HUDEP-2 (cell line): ENCODE measurements at regions not wholly inside any gene's neighbourhood (a gene's known extent, or its start where the extent isn't known, plus 50 kb on each side); places are given as distances from the start of the nearest gene placed in this dataset.
"Not testable (repeated sequence)": the region's sequence is repeated elsewhere in the genome, so short reads cannot be mapped to it uniquely, and the experiment has no call there.

Experiments used
- DNase-seq, 76 experiments: peaks; one replicate each; lab custom pipeline; 2025; ENCODE audit not compliant: unreplicated experiment in 76 of 76; lab: John Stamatoyannopoulos, UW

GRCh38 chr9:22970434-22970975 lies 523.9 kb downstream of the DMRTA1 start:
- no peak for DNase-seq

- no peak for DNase-seq
Measured at GRCh38 chr9:22975951-22976350, 529.3 kb downstream of the DMRTA1 start.

GRCh38 chr9:22976454-22976853 lies 529.8 kb downstream of the DMRTA1 start:
- DNase-seq: no peak

GRCh38 chr9:22980429-22980828 lies 533.8 kb downstream of the DMRTA1 start:
- DNase-seq: not testable (repeated sequence)

- DNase-seq: no peak
Measured at GRCh38 chr9:22986556-22986955, 539.9 kb downstream of the DMRTA1 start.

GRCh38 chr9:22990349-22990748 lies 543.7 kb downstream of the DMRTA1 start:
- no peak for DNase-seq

- DNase-seq: no peak
Measured at GRCh38 chr9:22992780-22993179, 546.2 kb downstream of the DMRTA1 start.

GRCh38 chr9:22997923-22998322 lies 551.3 kb downstream of the DMRTA1 start:
- DNase-seq: no peak

GRCh38 chr9:23005156-23005555 lies 558.5 kb downstream of the DMRTA1 start:
- no peak for DNase-seq

GRCh38 chr9:23006127-23006526 lies 559.5 kb downstream of the DMRTA1 start:
- DNase-seq: no peak

GRCh38 chr9:23011669-23012068 lies 565.0 kb downstream of the DMRTA1 start:
- DNase-seq: no peak

- no peak for DNase-seq
Measured at GRCh38 chr9:23015557-23015956, 568.9 kb downstream of the DMRTA1 start.

GRCh38 chr9:23036416-23036815 lies 589.8 kb downstream of the DMRTA1 start:
- DNase-seq: no peak

GRCh38 chr9:23039402-23039801 lies 592.8 kb downstream of the DMRTA1 start:
- DNase-seq: no peak

- DNase-seq: no peak
Measured at GRCh38 chr9:23041466-23041865, 594.8 kb downstream of the DMRTA1 start.

- no peak for DNase-seq
Measured at GRCh38 chr9:23044549-23044948, 597.9 kb downstream of the DMRTA1 start.

- DNase-seq: not testable (repeated sequence)
Measured at GRCh38 chr9:23046026-23046425, 599.4 kb downstream of the DMRTA1 start.

- DNase-seq: no peak
Measured at GRCh38 chr9:23050548-23050947, 603.9 kb downstream of the DMRTA1 start.

GRCh38 chr9:23073136-23073535 lies 626.5 kb downstream of the DMRTA1 start:
- no peak for DNase-seq

- no peak for DNase-seq
Measured at GRCh38 chr9:23079798-23080197, 633.2 kb downstream of the DMRTA1 start.

- DNase-seq: no peak
Measured at GRCh38 chr9:23081377-23081776, 634.8 kb downstream of the DMRTA1 start.

- DNase-seq: peak in 2 of 76 experiments; percentile 0 to 1
Measured at GRCh38 chr9:23088932-23089364, 642.3 kb downstream of the DMRTA1 start.

- DNase-seq: no peak
Measured at GRCh38 chr9:23117616-23118015, 671.0 kb downstream of the DMRTA1 start.
